Nephron progenitor cell (in vitro differentiated cells): ENCODE measurements at regions not wholly inside any gene's neighbourhood (a gene's known extent, or its start where the extent isn't known, plus 50 kb on each side); places are given as distances from the start of the nearest gene placed in this dataset.

Experiments
- DNase-seq: peaks from one replicate; pipeline ENCODE4 v3.0.0; 2021
- H3K27ac Mint-ChIP-seq: 2 replicates; pipeline ENCODE4 v1.8.0; 2021; ENCODE audit warnings: mild to moderate bottlenecking, moderate library complexity, mixed read lengths
- H3K27me3 Mint-ChIP-seq: 2 replicates; pipeline ENCODE4 v1.8.0; 2021; ENCODE audit warnings: mild to moderate bottlenecking, low read depth, mixed read lengths; ENCODE audit not compliant: poor library complexity
- H3K36me3 Mint-ChIP-seq: 2 replicates; pipeline ENCODE4 v1.8.0; 2021; ENCODE audit warnings: low read depth, mixed read lengths
- H3K4me1 Mint-ChIP-seq: 2 replicates; pipeline ENCODE4 v1.8.0; 2021; ENCODE audit warnings: mixed read lengths
- H3K4me3 Mint-ChIP-seq: 2 replicates; pipeline ENCODE4 v1.8.0; 2021; ENCODE audit warnings: mild to moderate bottlenecking, moderate library complexity, mixed read lengths
- H3K9me3 Mint-ChIP-seq: 2 replicates; pipeline ENCODE4 v1.8.0; 2021; ENCODE audit warnings: mild to moderate bottlenecking, moderate library complexity, mixed read lengths
- CTCF ChIP-seq: fragments of 200-600 bp; sonication (generic); IDR thresholded peaks from 2 replicates; pipeline ENCODE4 v1.5.0; 2021; ENCODE audit warnings: antibody characterized with exemption

DNA sequence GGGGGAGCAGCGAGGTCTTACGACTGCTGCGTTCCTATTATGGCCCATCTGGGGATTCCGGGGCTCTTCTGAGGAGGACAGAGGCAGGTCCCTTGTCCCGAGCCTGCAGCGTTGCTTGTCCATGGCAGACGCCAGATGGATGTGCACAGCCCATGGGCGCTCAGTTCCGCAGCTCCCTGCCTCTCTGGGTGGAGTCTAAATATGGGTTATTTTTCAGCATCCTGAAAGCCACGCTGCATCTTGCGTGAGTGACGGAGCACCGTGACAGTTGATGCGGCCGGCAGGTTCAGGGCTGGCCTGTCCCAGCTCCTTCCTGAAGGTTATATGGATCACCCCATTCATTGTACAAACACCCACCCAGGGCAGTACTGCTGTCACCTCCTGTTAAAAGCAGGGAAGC is 1169.4 kb downstream of the BRD1 start:
- no peak for TF ChIP-seq CTCF
- no peak overlapping the region for H3K4me3 Mint-ChIP-seq
- H3K36me3 Mint-ChIP-seq = no peaks in the 10 kb centered on the region
- H3K27ac Mint-ChIP-seq = no peak overlapping the region
- H3K9me3 Mint-ChIP-seq = peaks cover 6% of the 10 kb centered on the region
- H3K27me3 Mint-ChIP-seq = peaks cover 26% of the 10 kb centered on the region
- no peak for DNase-seq
- H3K4me1 Mint-ChIP-seq = peaks cover 10% of the 10 kb centered on the region

GRCh38 chr22:48654492-48654891 is 1173.2 kb downstream of the BRD1 start:
- TF ChIP-seq CTCF = no peak
- DNase-seq = no peak
- H3K36me3 Mint-ChIP-seq = no peaks in the 10 kb centered on the region
- H3K27me3 Mint-ChIP-seq = peaks cover 17% of the 10 kb centered on the region
- H3K4me3 Mint-ChIP-seq = no peak overlapping the region
- H3K4me1 Mint-ChIP-seq = no peaks in the 10 kb centered on the region
- no peak overlapping the region for H3K27ac Mint-ChIP-seq
- no peaks in the 10 kb centered on the region for H3K9me3 Mint-ChIP-seq

- no peaks in the 10 kb centered on the region for H3K4me1 Mint-ChIP-seq
- TF ChIP-seq CTCF = no peak
- H3K4me3 Mint-ChIP-seq = no peak overlapping the region
- H3K9me3 Mint-ChIP-seq = no peaks in the 10 kb centered on the region
- H3K27me3 Mint-ChIP-seq = peaks cover 17% of the 10 kb centered on the region
- H3K36me3 Mint-ChIP-seq = no peaks in the 10 kb centered on the region
- no peak overlapping the region for H3K27ac Mint-ChIP-seq
- no peak for DNase-seq
Observed at GRCh38 chr22:48653929-48654328, 1173.7 kb downstream of the BRD1 start.

GRCh38 chr22:48653306-48653705 is 1174.4 kb downstream of the BRD1 start:
- no peak overlapping the region for H3K4me3 Mint-ChIP-seq
- H3K27me3 Mint-ChIP-seq = peaks cover 13% of the 10 kb centered on the region
- no peak for DNase-seq
- H3K36me3 Mint-ChIP-seq = no peaks in the 10 kb centered on the region
- H3K27ac Mint-ChIP-seq = peak overlapping the region; percentile 29
- TF ChIP-seq CTCF = no peak
- H3K9me3 Mint-ChIP-seq = no peaks in the 10 kb centered on the region
- H3K4me1 Mint-ChIP-seq = no peaks in the 10 kb centered on the region

GRCh38 chr22:48652796-48653195 is 1174.9 kb downstream of the BRD1 start:
- Mint-ChIP-seq H3K27me3 (peaks cover 10% of the 10 kb centered on the region), H3K4me1 (no peaks in the 10 kb centered on the region), H3K9me3 (no peaks in the 10 kb centered on the region), H3K36me3 (no peaks in the 10 kb centered on the region), H3K27ac (no peak overlapping the region), H3K4me3 (no peak overlapping the region)
- DNase-seq = no peak
- TF ChIP-seq CTCF = no peak

GRCh38 chr22:48651981-48652538 is 1175.6 kb downstream of the BRD1 start:
- no peak for TF ChIP-seq CTCF
- DNase-seq = no peak
- Mint-ChIP-seq H3K27me3 (peaks cover 10% of the 10 kb centered on the region), H3K4me1 (no peaks in the 10 kb centered on the region), H3K36me3 (no peaks in the 10 kb centered on the region), H3K9me3 (no peaks in the 10 kb centered on the region), H3K4me3 (no peak overlapping the region), H3K27ac (no peak overlapping the region)
